BJ (cell line): ENCODE measurements at regions not wholly inside any gene's neighbourhood (a gene's known extent, or its start where the extent isn't known, plus 50 kb on each side); places are given as distances from the start of the nearest gene placed in this dataset.

ENCODE experiments used
- CTCF ChIA-PET: fragments of 350-600 bp; formaldehyde crosslinking; extraction: SDS; loops from one replicate; lab custom pipeline; 2021; ENCODE audit warnings: antibody characterized with exemption, inconsistent platforms; lab: Yijun Ruan, JAX
- POLR2A ChIA-PET: fragments of 300-600 bp; sonication (Branson Sonifier 250); formaldehyde crosslinking; extraction: SDS; loops from one replicate; lab custom pipeline; 2021; ENCODE audit warnings: antibody characterized with exemption; lab: Charles Lee
- DNase-seq: peaks from one replicate; pipeline ENCODE4 v3.0.0-alpha.2; 2011; ENCODE audit warnings: low read depth
- H3K27me3 ChIP-seq: 2 replicates; pipeline ENCODE4 v1.6.0; 2011; ENCODE audit warnings: low read length; ENCODE audit not compliant: control insufficient read depth, insufficient read depth
- H3K36me3 ChIP-seq: 2 replicates; pipeline ENCODE4 v1.5.1; 2011; ENCODE audit warnings: low read length; ENCODE audit not compliant: control insufficient read depth, insufficient read depth
- H3K4me3 ChIP-seq: 2 replicates; pipeline ENCODE4 v1.5.1; 2011; ENCODE audit warnings: low read depth, mild to moderate bottlenecking, control low read depth, low read length
- TF ChIP-seq, protein P1 (sequence below): IDR thresholded peaks from 2 replicates; pipeline ENCODE4 v1.5.1; 2011; ENCODE audit warnings: low read depth, mild to moderate bottlenecking, control low read depth, inconsistent platforms, low read length, moderate library complexity; ENCODE audit not compliant: insufficient read depth

GRCh38 chr2:70388813-70389212 is 86.9 kb upstream of the FAM136A start:
- Histone ChIP-seq H3K27me3 (no peaks in the 10 kb centered on the region), H3K4me3 (no peak overlapping the region), H3K36me3 (no peaks in the 10 kb centered on the region)
- CTCF ChIA-PET = interaction anchor here (1.0 kb wide), 1 partner anchor 112 kb away, joined by 3 read pairs; no protein-coding TSS in a partner anchor
- DNase-seq = no peak
- TF ChIP-seq, protein P1, sequence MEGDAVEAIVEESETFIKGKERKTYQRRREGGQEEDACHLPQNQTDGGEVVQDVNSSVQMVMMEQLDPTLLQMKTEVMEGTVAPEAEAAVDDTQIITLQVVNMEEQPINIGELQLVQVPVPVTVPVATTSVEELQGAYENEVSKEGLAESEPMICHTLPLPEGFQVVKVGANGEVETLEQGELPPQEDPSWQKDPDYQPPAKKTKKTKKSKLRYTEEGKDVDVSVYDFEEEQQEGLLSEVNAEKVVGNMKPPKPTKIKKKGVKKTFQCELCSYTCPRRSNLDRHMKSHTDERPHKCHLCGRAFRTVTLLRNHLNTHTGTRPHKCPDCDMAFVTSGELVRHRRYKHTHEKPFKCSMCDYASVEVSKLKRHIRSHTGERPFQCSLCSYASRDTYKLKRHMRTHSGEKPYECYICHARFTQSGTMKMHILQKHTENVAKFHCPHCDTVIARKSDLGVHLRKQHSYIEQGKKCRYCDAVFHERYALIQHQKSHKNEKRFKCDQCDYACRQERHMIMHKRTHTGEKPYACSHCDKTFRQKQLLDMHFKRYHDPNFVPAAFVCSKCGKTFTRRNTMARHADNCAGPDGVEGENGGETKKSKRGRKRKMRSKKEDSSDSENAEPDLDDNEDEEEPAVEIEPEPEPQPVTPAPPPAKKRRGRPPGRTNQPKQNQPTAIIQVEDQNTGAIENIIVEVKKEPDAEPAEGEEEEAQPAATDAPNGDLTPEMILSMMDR = no peak
- POLR2A ChIA-PET = no interaction called here

DNA sequence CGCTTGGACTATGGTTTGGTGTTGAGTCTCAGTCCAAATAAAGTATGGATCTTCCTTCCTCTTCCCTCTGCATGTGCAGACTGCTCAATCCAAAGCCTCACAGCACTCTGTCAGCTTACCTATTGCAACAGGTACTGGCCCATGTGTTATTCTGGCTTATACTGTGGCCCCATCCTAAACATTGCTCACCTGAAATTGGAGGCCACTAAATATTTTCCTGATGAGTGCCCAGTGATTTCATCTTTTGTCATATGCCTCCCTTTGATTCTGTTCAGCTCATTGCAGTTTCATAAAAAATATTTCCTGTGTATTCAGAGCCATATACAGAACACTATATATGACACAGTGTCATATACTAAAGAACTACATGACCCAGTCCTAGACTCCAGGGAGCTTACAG is 86.3 kb upstream of the FAM136A start:
- DNase-seq = no peak

GRCh38 chr2:70385966-70386595 is 84.2 kb upstream of the FAM136A start:
- TF ChIP-seq, protein P1 = no peak
- ChIA-PET POLR2A (no interaction called here), CTCF (interaction anchor here (0.5 kb wide), 1 partner anchor 336 kb away, joined by 3 read pairs; no protein-coding TSS in a partner anchor)
- Histone ChIP-seq H3K4me3 (no peak overlapping the region), H3K27me3 (no peaks in the 10 kb centered on the region), H3K36me3 (no peaks in the 10 kb centered on the region)
- no peak for DNase-seq

More for the DNA sequence above, 86.3 kb upstream of the FAM136A start:
- H3K36me3 ChIP-seq = no peaks in the 10 kb centered on the region
- H3K4me3 ChIP-seq = no peak overlapping the region
- H3K27me3 ChIP-seq = no peaks in the 10 kb centered on the region
- TF ChIP-seq, protein P1 = no peak
- ChIA-PET POLR2A (no interaction called here), CTCF (interaction anchor here (1.0 kb wide), 1 partner anchor 112 kb away, joined by 3 read pairs; no protein-coding TSS in a partner anchor)

DNA sequence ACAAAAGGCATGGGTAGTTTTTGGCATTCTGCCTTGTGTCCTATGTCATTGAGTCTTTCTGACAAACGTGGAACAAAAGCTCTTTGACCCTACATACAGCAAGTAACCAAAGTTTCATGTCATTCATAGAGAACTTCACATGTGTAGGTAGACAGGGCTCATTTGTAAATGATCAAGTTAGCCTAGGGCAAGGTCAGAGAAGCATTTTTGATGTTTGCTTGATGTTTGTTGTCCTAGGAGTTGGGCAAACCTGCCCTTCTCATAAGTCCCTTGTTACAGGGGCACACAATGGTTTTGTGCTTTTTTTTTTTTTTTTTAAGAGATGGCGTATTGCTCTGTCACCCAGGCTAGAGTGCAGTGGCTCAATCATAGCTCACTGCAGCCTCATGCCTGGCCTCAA is 83.3 kb upstream of the FAM136A start:
- no peak overlapping the region for H3K4me3 ChIP-seq
- ChIA-PET CTCF (interaction anchor here (0.6 kb wide), 1 partner anchor 52 kb away, joined by 3 read pairs; no protein-coding TSS in a partner anchor), POLR2A (no interaction called here)
- H3K27me3 ChIP-seq = no peaks in the 10 kb centered on the region
- DNase-seq = no peak
- TF ChIP-seq, protein P1 = no peak
- no peaks in the 10 kb centered on the region for H3K36me3 ChIP-seq

- Histone ChIP-seq H3K36me3 (no peaks in the 10 kb centered on the region), H3K4me3 (no peak overlapping the region), H3K27me3 (no peaks in the 10 kb centered on the region)
- CTCF ChIA-PET = interaction anchor here (0.5 kb wide), 1 partner anchor 566 kb away, joined by 3 read pairs; no protein-coding TSS in a partner anchor
- peak; percentile 26 for DNase-seq
- POLR2A ChIA-PET = no interaction called here
- TF ChIP-seq, protein P1 = no peak
Observed at GRCh38 chr2:70381821-70382220, 80.0 kb upstream of the FAM136A start.
